Anterior cingulate cortex (tissue), 58 donors: ENCODE measurements at regions not wholly inside any gene's neighbourhood (a gene's known extent, or its start where the extent isn't known, plus 50 kb on each side); places are given as distances from the start of the nearest gene placed in this dataset.

ENCODE experiments used
- DNase-seq, 58 donors: peaks; one replicate each; lab custom pipeline; 2025; lab: John Stamatoyannopoulos, UW

DNA sequence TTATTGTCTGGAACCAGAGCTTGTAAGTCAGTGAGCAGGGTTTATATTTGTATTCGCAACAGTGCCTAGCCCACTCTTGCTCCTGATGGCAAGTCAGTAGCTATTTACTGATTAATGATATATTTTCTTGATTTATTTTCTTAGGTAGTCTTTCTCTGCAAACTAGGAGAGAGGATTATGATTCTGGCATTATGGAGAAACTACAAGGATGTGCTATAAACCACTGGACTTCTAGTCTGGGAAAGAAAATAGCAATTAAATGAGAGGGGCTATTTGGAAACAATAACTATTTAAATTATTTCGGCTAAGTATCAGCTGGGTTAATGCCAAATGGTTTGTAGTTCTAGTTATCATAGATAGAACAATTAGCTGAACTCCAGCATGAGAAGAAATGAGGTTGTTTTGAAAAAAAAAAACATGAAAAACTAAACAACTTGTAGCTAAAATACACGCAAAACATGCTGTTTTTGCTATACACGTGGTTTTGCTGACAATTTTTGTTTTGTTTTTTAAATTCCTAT lies 304.9 kb upstream of the TCF21 start:
- no peak for DNase-seq

DNA sequence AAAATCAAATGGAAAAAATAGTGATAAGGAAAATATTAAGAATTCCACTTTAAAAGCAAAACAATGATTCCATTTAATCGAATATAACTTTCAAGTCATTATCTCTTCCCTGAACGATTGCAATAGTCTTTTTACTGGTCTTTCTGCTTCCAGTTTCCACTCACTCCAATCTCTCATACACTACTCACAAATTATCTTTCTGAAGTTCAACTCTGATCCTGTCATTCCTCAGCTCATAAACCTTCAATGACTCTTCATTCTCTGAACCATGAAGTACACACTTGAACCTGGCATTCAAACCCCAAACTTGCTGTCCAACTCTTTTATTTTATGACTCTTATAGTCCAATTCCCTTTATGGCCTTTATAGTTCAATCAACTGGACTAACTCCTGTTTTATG lies 304.1 kb upstream of the TCF21 start:
- no peak for DNase-seq

DNA sequence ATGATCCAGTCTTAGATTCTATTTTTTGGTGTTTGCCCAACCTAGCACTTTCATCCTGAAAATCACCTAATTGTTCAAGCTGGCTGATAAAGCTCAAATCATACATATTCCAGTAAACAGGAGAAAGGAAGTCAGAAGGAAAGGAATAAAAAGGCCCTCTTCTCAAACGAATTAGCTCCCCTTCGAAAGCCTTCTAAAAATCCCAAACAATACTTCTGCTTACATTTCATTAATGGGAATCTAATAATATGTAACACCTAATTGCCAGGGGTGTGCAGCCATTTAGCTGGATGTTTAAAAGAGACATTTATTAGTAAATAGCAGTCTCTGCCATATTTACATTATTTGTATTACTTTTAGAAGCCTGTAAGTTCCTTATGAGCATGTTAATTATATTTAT lies 302.9 kb upstream of the TCF21 start:
- DNase-seq, result no peak

GRCh38 chr6:133587546-133588160 lies 301.3 kb upstream of the TCF21 start:
- no peak for DNase-seq

DNA sequence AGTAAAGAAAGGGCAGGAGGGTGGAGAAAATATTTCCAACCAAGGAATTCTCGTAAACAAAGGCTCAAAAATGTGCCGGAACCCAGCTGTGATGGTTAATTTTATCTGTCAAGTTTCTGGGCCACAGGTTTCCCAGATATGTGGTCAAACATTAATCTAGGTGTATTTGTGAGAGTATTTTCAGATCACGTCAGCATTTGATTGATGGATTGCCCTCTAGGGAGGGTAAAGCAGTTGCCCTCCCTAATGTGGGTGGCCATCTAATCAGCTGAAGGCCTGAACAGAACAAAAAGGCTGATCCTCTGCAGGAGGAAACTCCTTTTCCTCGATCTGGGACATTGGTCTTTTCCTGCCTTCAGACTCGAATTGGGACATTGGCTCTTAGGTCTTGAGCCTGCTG lies 298.7 kb upstream of the TCF21 start:
- DNase-seq, result no peak

DNA sequence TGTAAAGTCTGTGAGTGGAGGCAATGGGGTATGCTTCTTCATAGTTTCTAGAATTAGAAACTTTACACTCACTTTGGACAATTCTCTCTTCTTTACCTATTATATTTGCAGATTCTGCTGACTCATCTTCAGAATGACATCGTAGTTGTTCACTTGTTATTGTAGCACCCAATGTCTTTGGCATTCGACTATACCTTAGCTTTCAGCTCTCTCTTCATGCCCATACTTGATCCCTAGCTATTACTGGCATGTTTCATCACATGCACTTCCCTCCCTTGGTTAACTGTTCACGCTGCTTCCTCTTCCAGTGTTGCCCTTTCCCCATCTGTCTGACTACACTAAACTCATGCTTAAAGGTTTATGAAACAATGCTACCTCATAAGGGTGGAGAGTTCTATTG lies 298.1 kb upstream of the TCF21 start:
- DNase-seq, result no peak

GRCh38 chr6:133591275-133591674 lies 297.6 kb upstream of the TCF21 start:
- DNase-seq, result no peak

DNA sequence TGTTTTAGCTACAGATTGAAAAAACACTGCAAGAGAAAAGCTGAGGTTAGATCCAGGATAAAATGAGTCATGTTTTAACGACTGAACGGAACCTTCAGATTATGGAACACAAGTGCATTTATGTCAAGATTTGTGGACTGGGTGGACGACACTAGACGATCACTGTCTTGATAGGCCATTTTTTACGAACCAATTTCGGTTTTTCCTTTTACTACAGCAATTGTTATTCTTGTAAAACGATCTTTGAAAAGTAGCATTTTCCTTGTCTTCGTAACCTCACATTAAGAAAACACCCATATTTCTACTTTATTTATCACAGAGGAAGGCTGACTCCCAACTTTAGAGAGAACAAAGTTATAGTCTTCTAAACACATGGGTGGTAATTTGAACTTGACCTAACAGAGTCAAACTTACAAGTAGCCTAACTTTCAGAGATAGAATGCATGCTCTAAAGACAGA lies 294.2 kb upstream of the TCF21 start:
- no peak for DNase-seq

DNA sequence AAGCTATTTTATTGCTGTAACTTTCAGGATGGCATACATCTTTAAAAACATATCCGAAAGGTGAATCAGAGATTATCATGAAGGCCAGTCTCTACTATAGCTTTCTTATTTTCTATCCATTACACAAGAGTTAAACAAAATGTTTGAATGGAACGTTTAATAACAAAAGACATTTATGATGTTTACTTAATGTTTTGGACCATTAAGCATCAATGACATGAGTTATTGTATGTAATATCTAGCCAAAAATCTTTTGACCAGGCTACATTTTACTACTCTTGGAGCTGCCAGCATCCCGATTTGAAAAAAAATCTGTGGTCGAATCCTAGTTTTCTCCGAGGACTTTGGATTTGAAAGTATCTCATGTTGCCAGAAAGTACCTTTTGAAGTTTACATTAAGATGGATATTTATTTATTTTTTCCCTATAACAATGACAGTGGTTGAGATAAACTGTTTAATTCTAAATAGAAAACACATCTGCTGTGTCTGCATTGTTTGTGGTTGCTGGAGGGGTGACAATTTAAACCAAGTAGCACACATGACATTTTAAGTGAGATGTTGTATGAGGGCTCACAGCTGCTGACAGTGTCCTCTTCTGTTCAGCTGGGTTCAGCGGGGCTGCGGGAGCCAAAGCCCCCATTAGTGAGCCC lies 293.7 kb upstream of the TCF21 start:
- DNase-seq, result no peak

- DNase-seq, result no peak
Measured at GRCh38 chr6:133606852-133607251, 282.1 kb upstream of the TCF21 start.

DNA sequence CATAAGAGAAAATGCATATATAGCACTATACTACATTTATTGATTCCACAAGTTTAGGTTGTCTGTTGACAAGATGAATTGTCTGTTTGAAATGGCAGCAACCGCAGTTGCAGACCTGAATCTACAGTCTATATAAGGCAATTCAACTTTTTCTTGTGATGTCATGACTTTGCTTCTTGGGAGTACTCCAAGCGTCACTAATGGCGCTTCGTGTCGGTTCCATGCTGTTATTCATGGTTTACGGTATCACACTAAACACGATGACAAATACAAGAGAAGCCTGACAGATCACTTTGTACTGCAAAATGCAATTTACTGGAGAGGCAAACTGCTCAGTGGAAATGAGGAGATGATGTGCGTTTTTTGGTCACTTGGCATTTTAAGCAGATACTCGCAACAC lies 280.3 kb upstream of the TCF21 start:
- no peak for DNase-seq

GRCh38 chr6:133609415-133610226 lies 279.3 kb upstream of the TCF21 start:
- no peak for DNase-seq

- DNase-seq, result no peak
Measured at GRCh38 chr6:133610227-133610840, 278.6 kb upstream of the TCF21 start.

- no peak for DNase-seq
Measured at GRCh38 chr6:133610971-133611370, 277.9 kb upstream of the TCF21 start.

DNA sequence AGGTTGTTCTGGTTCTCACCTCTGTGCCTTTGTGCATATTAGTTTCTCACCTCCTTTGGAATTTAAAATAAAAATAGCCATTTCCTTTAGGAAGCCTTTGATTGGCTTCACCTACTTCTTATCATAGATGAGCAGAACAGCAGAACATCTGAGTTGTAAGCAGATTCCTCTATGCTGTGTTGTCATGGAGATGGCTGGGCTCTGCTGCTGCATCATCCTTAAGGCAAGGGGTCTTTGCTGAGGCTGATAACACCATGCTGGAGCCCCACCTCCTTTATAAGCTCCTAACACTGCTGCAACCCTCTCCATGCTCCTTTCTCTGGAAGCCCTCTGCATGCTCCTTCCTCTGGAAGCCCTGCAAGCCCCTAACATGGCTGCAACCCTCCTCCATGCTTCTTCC lies 276.5 kb upstream of the TCF21 start:
- no peak for DNase-seq

- DNase-seq, result no peak
Measured at GRCh38 chr6:133613211-133613610, 275.7 kb upstream of the TCF21 start.

- no peak for DNase-seq
Measured at GRCh38 chr6:133621751-133622150, 267.2 kb upstream of the TCF21 start.

GRCh38 chr6:133623065-133623464 lies 265.8 kb upstream of the TCF21 start:
- no peak for DNase-seq

DNA sequence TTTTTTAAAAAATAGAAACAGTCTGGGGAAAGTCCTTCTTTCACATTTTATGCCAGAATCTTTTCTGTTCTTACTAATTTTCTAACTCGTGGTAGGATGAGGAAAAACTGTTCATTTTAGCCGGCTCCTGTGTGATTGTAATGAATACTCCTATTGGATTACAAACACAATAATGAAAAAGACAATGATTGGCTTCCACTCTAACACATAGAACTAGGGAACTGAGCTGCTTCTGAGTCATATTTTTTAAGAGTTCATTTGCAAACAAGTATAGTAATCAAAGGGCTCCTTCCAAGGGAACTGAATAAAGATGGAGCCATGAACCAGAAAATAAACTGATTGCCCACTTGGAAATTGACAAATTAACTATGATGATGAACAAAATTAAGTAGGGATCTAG lies 265.3 kb upstream of the TCF21 start:
- no peak for DNase-seq

DNA sequence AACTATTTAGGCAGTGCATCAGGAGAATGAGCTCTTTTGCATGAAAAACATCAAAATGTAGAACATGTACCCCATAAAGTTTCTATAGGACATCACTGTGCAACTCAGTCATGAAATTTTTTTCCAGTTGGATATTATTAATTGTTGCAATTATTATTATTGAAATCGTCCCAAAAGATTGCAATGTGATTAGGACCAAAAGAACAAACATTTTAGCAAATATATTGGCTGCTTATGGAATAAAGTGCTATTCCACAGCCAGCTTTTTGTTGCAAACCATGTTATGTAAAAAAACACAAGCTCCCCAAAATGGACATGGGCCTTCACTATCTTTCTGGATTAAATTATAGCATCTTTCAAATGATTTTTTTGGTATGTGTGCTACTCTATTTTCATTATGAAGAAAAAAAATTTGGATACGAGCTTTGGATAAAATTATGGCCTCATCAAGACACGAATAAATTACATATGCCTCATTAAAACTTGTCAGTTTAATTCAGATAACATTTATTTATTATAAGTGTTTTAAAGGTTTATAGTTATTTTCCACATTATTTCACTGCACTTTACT lies 262.7 kb upstream of the TCF21 start:
- no peak for DNase-seq

DNA sequence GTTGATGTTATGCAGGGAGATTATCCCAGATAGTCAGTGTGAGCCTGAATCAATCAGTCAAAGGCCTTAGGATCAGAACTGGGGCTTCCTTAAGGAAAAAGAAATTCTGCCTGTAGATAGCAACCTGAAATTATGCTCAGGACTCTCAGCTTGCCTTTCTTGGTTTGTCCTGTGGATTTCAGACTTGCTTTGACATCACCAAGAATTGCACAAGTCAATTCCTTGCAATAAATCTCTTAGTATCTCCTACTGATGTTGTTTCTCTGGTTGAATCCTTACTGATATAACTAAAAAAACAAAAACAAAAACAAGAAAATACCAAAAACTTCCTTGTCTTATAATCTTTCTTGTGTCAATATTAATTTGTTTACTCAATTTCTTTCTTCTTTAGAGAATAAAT lies 258.9 kb upstream of the TCF21 start:
- no peak for DNase-seq
